GM18508 (cell line): ENCODE measurements at regions not wholly inside any gene's neighbourhood (a gene's known extent, or its start where the extent isn't known, plus 50 kb on each side); places are given as distances from the start of the nearest gene placed in this dataset.

Experiments used
- ATAC-seq: cut with Tn5 transposase; IDR thresholded peaks from one replicate; pipeline ENCODE4 v1.9.1; 2021; ENCODE audit warnings: moderate number of reproducible peaks; ENCODE audit not compliant: insufficient read depth, unreplicated experiment

DNA sequence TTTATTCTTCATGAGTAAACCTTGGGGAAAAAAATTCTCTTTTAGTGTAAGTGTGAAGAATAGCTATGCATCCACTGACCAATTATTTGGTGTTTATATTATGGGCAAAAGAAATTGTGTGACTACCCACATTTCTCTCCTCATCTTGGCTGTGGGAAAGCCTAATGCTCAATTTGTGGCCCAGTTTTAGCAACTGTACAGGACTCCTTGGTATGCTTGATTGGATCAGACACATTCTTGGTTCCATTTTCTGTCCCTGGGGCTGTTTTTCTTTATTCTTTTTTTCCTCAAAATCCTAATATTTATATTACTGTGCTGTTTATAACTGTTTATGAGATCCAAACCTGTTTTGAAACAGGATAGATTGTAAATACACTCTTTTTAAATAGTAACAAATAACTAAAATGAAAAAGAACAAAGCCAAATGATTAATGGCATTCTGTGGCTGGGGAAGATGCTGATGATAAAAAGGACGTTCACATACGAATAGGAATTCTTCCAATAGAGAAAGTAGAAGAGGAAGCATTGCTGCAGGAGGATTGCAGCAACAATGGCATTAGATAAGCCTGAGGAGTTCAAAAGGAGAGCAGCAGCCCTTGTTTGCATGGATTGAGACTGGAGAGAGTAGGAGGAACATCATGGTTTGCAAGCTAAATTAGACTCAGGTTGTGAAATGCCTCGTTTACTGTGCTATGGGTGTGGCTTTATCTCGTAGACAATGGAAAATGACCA is 580.5 kb downstream of the INHBA start:
- ATAC-seq, result no peak

DNA sequence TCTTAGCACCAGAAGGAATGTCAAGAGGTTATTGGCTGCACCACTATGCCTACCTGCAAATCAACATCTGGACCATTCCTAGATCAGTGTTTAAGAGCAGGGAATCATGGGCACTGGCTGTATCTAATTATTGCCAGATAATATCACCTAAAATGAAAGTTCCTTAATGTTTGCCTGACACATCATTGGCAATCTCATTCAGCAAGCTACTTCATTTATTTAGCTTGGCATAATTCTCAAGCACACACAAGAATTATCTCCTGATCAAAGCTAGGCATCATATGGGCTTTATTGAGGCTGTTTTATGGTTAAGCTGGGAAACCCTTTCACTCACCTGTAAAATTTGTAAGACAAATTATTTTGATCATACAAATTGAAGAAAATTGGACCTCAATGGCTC is 581.7 kb downstream of the INHBA start:
- ATAC-seq, result no peak

DNA sequence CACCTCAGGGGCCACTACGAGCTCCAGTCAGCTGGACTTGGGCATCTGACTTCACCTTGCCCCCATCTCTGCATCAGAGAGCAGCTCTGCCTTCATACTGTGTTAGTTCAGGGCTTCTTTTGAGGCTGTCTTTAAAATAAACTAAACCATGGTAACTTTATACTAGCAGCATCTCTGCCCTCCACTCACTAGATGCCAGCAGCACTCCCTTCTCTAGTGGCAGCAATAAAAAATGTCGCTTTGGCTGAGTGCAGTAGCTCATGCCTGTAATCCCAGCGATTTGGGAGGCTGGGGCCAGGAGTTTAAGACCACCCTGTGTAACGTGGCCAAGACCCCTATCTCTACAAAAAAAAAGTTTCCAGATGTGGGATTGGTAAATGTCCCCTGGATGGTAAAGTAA is 584.4 kb downstream of the INHBA start:
- no peak for ATAC-seq

DNA sequence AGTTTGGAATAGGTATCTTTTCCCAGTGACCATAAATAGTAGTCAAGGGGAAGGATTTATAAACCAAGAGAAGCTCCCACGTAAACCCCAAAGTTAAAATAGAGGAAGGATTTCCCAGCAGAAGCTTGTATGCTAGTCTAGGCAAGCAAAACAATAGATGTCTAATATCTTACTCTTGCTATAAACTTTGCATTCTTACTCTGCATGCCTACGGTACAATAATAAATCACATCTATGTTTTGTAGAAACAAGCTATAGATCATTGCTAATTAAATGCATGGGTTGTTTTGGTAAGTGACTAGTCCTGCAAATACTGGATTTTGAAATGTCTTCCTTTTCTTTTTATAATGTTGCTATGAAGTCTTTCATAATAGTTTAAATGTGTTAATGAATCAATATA is 585.5 kb downstream of the INHBA start:
- no peak for ATAC-seq

DNA sequence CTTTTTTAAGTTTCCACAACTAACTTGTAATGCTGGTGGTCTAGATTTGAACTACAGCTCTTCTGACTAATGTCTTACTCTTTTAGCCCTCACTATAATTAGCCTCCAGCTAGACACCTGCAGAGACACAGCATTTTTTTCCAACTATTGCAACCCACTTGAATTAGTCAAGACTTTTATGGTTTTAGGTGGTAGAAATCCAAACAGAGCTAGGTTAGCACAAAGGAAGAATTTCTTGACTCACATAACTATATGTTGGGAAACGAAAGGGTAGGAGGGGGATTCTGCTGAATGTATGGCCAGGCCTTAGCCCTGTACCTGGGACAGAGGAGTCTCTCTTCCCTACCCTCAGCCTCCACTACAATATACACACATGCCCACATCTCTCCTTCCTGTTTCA is 586.1 kb downstream of the INHBA start:
- no peak for ATAC-seq

DNA sequence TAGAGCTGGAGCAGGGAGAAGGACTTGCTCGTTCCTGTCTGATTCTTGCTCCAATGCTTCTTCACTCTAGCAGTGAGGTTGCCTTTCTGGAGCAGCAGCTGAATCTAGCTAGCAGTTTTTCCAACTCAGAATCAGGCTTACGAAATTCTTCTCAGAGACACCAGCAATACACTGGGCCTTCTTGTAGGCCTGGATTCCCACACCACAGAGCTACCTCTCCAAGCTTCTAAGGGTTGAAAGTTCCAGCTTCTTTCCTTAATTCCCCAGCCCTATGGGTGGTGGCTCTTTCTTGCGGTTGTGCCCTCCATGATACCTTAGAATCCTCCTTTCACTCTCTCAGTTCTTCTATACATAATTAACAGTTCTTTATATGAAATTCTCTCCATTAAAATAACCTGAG is 586.6 kb downstream of the INHBA start:
- no peak for ATAC-seq

DNA sequence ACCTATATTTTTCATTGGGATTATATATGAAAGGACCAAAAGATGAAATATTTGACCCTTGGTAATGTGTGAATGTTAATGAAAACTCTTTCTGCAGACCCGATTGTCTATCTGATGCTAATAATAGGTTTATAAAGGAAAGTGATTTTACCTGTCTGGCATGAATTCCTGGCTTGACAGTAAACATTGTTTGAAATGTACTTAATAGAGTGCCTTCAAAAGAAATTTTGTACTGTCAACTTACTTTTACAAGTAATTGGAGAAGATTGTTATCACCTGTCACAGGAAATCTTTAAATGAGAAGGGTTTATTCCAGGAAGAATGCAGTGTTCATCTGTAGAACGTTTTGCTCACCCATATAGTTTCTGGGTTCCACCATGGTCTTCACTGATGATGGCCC is 588.2 kb downstream of the INHBA start:
- no peak for ATAC-seq

DNA sequence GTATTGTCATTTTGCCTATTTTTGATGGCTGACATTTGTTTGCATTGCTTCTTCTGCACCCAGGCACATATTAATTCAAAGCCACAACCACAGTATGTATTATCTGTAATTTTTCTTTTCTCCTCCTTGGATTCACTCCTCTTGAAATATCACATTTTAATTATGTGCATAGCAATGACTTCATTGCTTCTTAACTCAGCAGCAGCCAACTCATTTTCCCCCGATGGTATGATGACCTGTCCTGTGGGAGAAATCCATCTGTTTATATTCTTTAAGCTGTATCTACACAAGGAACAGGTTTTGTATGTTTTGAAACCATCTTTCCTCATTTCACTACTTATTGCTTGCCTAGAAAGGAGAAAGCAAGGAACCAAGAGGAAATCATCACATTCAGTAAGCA is 588.8 kb downstream of the INHBA start:
- ATAC-seq, result no peak

DNA sequence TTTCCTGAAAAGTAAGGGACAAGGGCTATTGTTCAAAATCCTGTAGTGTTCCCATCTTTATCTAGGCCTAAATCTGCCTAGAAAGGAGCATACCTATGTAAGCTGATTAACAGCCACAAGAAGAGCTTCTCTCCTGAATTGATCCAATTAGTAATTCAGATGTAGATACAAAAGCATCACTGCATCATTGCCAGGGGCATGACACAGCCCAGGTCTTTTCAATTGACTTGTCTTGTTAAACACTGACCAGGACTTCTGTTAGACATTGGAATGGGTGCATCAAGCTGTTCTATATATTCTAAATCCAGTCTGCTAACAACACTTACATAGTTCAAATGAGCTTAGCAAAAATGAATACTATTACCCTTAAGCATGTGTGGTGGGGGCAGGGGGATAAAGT is 589.2 kb downstream of the INHBA start:
- ATAC-seq, result no peak

DNA sequence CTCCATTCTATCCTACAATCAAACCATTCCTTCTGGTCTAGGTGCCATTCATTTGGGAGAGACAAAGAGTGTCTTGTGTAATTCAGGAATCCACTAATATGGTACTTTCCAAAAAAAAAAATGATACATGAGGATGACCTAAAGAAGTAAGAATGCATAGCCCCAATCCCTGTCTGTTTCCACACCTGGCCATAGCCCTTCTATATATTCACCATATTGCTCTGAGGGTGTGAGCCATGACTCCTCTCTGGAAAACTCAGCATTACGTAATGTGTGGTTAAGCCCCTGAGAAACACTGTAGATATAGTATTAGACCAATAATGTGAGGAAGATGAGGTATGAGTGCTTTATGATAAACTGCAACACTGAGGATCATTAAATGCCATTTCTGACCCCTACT is 592.7 kb downstream of the INHBA start:
- ATAC-seq, result no peak

DNA sequence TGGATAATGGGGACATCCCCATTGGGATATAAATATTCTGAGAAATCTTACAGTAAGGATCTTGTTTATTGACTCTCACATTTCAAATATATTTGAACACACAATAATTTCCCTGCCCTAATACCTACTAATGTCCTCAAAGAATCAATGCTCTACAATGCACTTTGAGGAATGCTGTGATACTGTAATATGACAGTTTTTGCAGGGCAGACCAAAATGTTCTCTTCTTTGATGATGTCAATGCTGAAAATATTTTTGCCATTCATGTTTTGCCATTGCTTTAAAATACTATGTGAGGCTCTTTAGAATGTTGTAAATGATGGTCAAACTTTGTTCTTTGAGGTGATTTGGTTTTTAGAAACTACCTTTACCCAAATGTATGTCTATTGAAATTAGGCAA is 594.1 kb downstream of the INHBA start:
- ATAC-seq, result no peak

DNA sequence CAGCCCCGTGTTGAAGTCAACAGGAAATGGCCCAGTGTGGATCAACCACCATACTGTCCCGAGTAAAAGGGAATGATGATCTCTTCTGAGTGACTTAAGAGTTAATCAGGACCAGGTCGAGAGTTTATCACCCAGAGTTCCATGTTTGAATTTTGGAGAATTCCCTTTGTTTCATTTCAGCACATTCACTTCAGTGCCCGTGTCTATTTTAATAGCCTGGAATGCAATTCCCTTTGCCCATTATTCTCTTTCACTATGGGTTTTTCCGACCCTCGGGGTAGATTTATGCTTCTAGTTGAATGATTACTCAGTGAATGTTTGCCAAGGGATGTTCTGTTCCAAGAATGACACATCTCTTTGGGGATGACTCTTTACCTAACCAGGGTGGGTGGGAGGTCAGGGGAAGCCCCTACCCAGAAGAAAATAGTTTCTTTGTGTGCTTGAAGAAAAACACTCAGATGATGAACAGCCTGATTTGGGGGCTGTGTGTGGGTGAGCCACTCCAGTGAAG is 594.9 kb downstream of the INHBA start:
- ATAC-seq, result no peak

DNA sequence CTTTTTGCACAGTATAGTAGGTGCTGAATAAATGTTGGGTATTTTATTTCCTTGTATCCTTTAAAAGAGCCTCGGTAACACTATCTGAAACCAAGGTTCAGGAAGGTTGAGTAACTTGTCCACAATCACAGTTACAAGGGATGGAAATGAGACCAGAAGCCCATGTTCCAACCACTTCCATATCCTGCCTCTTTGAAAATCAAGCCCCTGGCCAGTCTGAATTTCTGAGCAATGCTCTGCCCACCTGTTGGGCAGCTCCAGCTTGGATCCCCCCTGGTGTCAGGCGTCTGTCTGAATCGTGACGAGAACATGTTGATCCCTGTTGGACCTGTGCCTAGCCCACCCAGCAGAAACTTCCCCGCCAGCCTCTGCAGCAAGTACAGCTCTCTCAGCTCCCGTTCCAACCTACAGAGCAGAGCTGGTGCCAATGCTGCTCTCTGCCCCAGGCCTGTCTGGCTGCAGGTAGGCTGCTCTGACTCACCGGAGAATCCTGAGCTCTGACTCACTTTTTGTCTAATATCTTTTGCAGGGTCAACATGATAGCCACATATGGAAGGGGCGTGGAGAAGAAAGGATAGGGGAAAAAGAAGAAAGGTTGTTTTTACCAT is 595.5 kb downstream of the INHBA start:
- ATAC-seq, result no peak

DNA sequence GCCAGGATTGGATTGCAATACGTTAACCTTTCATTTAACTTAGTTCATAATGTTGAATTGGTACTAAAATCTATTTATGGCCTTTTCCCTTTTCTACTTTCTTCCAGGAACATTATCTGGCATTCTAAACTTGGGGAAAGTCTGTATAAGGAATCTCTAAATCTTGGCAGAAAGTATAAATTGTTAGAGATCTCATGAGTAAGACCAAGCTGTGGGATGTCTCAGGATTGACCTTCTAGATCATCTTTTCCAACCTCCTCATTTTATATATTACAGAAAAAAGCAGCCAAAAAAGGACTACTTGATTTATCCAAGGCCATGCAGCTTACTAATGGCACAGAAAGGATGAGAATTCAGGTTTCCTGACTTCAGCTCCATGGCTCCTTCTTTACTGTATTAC is 598.3 kb downstream of the INHBA start:
- ATAC-seq, result no peak

DNA sequence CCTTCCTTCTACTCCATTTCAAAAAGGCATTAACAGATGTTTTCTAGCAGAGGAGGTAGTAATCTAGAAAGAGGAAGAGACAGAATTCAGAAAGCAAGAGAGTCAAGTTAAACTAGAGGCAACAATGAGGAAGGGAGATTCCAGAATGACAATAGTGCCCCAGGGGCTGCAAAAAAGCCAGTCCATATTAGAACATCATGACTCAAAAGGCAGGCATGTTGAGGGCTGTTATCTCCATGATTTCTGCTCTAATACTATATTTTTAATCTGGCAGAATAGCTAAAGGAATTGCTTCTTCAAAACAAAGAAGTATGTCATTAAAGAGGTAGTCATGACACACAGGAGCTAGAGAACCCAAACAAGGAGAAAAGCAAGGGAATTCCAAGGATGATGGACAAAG is 599.6 kb downstream of the INHBA start:
- peak; percentile 89 for ATAC-seq

DNA sequence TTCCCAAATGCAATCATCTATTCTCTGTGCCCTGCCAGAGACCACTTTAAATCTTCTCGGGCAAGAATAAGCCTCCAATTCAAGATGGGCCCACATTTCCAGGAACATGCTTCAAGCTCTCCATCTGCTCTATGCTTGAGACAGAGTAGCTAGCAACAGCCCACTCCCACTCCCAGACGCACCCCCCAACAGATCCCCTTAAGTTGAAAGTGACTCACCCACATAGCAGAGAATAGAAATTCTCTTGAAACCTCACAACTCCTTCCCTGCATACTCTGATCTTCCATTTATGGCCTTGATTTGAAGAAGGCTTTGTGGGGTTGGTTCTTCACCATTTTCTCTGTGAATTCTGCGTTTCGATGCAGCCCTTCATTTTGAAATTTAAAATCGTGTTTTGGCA is 604.0 kb downstream of the INHBA start:
- no peak for ATAC-seq

DNA sequence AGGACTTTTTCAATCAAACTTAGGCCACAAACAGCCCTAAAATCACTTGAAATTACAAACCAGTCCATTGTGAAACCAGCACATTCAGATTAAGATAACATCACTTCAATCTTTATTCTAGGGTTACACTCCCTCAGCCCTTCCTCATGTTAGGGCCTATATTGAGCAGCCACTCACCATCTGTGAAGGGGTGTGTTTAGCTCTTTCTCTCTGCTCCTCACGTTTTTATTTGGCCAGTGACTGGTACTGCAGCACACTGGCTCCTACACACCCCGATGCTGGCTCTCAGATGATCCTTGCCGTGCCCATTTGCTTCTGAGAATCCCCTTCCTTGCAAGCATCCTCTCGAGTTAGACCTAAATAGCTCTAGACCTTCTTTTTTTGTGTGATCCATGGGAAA is 604.5 kb downstream of the INHBA start:
- no peak for ATAC-seq

DNA sequence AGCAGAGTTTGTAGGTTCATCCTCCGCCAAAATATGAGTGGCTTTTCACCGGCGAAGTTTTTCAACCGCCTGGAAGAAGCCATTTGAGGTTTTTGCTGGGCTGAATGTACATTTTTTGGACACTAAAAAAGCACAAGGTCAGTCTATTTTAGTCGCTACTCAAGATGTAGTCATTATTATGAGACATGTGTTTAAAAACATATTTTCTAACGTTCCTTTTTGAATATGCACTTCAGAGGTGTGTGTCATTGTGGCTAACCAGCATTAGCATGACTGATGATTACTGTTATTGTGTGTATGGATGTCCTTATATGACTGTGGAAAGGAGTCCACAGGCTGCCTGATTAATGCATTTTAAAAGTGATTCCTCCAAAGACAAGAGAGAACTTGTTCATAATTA is 605.4 kb downstream of the INHBA start:
- ATAC-seq, result no peak

DNA sequence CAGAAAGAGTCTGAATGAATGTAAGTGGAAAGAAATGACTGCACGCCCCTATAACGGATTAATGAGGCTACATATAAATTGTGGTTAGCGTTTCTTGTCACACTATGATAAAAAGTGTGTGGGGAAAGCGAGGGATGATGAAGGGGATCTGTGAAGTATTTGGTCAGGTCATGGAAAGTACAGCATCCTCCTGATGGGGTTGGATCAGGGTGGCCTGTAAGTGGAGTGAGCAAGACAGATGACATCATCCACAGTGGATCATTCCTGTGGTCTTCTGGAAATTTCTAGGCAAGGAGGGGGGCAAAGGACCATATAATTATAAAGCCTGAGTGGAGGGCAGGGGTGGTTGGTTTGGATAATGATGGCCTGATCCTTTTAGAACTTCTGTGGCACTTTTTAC is 606.0 kb downstream of the INHBA start:
- no peak for ATAC-seq

DNA sequence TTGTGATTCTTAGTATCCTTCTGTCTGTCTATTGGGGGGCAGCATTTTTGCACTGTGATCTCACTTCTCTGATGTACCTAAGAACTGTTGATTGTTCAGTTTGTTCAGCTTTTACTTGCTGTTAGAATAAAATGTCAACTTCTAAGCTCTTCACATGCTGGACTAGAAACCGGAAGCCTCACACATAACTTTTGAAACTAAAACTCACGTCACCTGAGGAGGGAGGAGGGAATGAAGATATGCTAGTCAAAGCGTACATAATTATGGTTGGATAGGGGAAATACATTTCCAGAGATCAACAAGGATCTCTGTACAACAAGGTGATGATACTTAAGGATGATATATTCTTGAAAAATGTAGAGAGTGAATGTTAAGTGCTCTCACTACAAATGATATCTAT is 609.7 kb downstream of the INHBA start:
- no peak for ATAC-seq

DNA sequence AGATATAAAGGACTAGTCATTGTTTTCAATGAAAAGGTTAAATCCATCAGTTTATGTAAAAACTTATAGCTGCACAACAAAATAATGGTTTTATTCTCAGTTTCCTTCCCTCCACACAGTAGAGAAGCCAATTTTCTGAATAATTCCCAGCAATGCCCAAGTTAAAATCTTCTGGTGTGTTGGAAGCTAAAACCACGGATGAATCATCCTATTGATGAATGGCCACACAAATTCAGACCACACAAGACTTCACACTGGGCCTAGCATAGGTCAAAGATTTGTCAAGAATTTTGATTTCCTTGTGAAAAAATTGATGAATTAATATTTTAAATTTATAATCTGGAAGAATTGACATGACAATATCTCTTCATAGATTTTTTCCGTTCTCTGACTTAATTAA is 617.6 kb downstream of the INHBA start:
- ATAC-seq, result no peak

DNA sequence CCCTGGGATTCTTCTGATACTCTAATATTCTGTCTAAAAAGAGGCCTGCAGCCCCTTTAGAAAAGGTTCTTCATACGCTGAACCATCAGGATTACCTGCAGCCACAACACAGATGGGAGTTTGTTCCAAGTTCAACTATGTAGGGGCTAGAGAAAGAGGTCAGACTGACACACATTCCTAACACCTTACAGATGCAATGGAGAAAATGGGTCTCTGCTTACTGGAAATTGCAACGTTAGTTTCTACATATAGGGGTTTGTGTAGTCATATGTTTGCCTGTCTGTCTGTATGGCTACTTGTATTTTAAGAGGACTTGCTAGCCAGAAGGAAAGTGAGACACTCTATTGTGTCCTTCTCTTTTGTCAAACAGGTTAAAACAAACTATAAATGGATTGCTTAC is 618.5 kb downstream of the INHBA start:
- no peak for ATAC-seq
